ENCODE measurements at regions not wholly inside any gene's neighbourhood (a gene's known extent, or its start where the extent isn't known, plus 50 kb on each side); places are given as distances from the start of the nearest gene placed in this dataset.

DNA sequence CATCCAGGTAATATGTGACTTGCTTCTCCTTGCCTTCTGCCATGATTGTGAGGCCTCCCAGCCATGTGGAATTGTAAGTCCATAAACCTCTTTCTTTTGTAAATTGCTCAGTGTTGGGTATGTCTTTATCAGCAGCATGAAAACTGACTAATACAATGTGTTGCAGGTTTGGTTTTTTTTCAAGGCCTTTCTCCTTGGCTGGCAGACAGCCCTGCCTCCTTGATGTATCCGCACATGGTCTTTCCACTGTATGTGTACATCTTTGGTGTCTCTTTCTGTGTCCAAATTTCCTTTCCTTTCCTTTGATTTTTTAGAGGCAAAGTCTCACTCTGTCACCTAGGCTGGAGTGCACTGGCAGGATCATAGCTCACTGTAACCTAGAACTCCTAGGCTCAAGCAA is 260.1 kb downstream of the TUSC7 start:
- Histone ChIP-seq H3K36me3 (replicated peaks in 1 of 2; ENCODE audit: control insufficient read depth in 1 of 2, insufficient read depth in 2 of 2, low read length in 1 of 2) (no peaks in the 10 kb centered on the region), H3K27me3 (ENCODE audit: insufficient read depth) (no peaks in the 10 kb centered on the region), H2AFZ (ENCODE audit: low read depth) (no peak overlapping the region), H3K4me3 (ENCODE audit: low read depth in 2 of 2, low read length in 1 of 2) (no peak overlapping the region), H4K20me1 (ENCODE audit: insufficient read depth) (no peaks in the 10 kb centered on the region), H3K4me1 (ENCODE audit: control insufficient read depth in 1 of 2, insufficient read depth in 2 of 2, low read depth in 1 of 2, low read length in 1 of 2) (peaks cover 0 to 18% of the 10 kb centered on the region in 2 experiments; a peak in 2 of 4 replicates), H3K9ac (no peak overlapping the region), H3F3A (replicated peaks; ENCODE audit: insufficient read depth) (peaks cover 5% of the 10 kb centered on the region), H3K79me2 (ENCODE audit: insufficient read depth) (no peaks in the 10 kb centered on the region), H3K9me3 (no peaks in the 10 kb centered on the region), H3K4me2 (no peak overlapping the region), H3K9me2 (no peaks in the 10 kb centered on the region), H3K27ac (ENCODE audit: low read depth in 2 of 2, low read length in 1 of 2) (no peak overlapping the region)
- ChIA-PET CTCF (interaction anchor here (0.6 kb wide), 1 partner anchor 40 kb away, joined by 3 read pairs; no protein-coding TSS in a partner anchor), POLR2A (no interaction called here)
- TF ChIP-seq, protein P1, sequence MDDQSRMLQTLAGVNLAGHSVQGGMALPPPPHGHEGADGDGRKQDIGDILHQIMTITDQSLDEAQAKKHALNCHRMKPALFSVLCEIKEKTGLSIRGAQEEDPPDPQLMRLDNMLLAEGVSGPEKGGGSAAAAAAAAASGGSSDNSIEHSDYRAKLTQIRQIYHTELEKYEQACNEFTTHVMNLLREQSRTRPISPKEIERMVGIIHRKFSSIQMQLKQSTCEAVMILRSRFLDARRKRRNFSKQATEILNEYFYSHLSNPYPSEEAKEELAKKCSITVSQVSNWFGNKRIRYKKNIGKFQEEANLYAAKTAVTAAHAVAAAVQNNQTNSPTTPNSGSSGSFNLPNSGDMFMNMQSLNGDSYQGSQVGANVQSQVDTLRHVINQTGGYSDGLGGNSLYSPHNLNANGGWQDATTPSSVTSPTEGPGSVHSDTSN (IDR thresholded peaks at IDR 0.05) = no peak
- TF ChIP-seq, protein P2, sequence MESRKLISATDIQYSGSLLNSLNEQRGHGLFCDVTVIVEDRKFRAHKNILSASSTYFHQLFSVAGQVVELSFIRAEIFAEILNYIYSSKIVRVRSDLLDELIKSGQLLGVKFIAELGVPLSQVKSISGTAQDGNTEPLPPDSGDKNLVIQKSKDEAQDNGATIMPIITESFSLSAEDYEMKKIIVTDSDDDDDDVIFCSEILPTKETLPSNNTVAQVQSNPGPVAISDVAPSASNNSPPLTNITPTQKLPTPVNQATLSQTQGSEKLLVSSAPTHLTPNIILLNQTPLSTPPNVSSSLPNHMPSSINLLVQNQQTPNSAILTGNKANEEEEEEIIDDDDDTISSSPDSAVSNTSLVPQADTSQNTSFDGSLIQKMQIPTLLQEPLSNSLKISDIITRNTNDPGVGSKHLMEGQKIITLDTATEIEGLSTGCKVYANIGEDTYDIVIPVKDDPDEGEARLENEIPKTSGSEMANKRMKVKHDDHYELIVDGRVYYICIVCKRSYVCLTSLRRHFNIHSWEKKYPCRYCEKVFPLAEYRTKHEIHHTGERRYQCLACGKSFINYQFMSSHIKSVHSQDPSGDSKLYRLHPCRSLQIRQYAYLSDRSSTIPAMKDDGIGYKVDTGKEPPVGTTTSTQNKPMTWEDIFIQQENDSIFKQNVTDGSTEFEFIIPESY (IDR thresholded peaks at IDR 0.05; ENCODE audit: borderline replicate concordance, low read depth) = no peak
- TF ChIP-seq NFIC (IDR thresholded peaks at IDR 0.05; ENCODE audit: borderline replicate concordance) = no peak
- no peak for TF ChIP-seq MEF2A (IDR thresholded peaks at IDR 0.05; ENCODE audit: borderline replicate concordance, low read depth)
- no peak for TF ChIP-seq TEAD4 (IDR thresholded peaks at IDR 0.05; ENCODE audit: borderline replicate concordance, insufficient read depth)
- TF ChIP-seq, protein P3, sequence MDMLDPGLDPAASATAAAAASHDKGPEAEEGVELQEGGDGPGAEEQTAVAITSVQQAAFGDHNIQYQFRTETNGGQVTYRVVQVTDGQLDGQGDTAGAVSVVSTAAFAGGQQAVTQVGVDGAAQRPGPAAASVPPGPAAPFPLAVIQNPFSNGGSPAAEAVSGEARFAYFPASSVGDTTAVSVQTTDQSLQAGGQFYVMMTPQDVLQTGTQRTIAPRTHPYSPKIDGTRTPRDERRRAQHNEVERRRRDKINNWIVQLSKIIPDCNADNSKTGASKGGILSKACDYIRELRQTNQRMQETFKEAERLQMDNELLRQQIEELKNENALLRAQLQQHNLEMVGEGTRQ (IDR thresholded peaks at IDR 0.05; ENCODE audit: borderline replicate concordance, low read depth, low read length) = no peak
- TF ChIP-seq RAD21 (IDR thresholded peaks at IDR 0.05; ENCODE audit: low read length) = no peak
- TF ChIP-seq FOXJ3 (CRISPR knock-in tag; IDR thresholded peaks at IDR 0.05) = no peak
- TF ChIP-seq RCOR1 (IDR thresholded peaks at IDR 0.05; ENCODE audit: low read length) = no peak
- TF ChIP-seq, protein P4, sequence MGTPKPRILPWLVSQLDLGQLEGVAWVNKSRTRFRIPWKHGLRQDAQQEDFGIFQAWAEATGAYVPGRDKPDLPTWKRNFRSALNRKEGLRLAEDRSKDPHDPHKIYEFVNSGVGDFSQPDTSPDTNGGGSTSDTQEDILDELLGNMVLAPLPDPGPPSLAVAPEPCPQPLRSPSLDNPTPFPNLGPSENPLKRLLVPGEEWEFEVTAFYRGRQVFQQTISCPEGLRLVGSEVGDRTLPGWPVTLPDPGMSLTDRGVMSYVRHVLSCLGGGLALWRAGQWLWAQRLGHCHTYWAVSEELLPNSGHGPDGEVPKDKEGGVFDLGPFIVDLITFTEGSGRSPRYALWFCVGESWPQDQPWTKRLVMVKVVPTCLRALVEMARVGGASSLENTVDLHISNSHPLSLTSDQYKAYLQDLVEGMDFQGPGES (IDR thresholded peaks at IDR 0.05; ENCODE audit: low read depth, low read length) = no peak
- 100% methylated on average over 1 of the region's 1 CpG for WGBS (ENCODE audit: low lambda C conversion rate)
- no peak for DNase-seq

DNA sequence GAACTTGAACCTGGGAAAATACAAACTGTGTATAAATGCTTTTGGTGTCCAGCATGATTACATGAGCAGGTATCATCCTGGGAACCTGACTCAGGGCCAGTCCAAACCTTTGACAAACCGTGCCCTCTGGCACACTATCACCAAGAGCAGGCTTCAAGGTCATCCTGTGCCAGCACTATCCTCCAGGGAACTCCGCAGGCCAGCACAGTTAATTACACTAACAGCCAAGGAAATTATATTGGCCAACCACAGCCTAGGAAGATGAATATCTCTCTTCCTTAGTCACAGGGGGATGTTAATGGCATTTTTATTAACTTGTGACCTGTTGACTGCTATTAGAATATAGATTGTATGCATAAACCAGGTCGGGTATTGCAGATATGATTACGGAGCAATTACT is 262.0 kb downstream of the TUSC7 start:
- WGBS (ENCODE audit: low lambda C conversion rate) = 20% methylated on average over 4 of the region's 4 CpGs
- Histone ChIP-seq H3K4me2 (no peak overlapping the region), H3K36me3 (replicated peaks in 1 of 2; ENCODE audit: control insufficient read depth in 1 of 2, insufficient read depth in 2 of 2, low read length in 1 of 2) (no peaks in the 10 kb centered on the region), H3K4me1 (ENCODE audit: control insufficient read depth in 1 of 2, insufficient read depth in 2 of 2, low read depth in 1 of 2, low read length in 1 of 2) (peaks cover 0 to 18% of the 10 kb centered on the region in 2 experiments; a peak in 2 of 4 replicates), H3K4me3 (ENCODE audit: low read depth in 2 of 2, low read length in 1 of 2) (no peak overlapping the region), H3K79me2 (ENCODE audit: insufficient read depth) (no peaks in the 10 kb centered on the region), H3K9ac (no peak overlapping the region), H3K27ac (ENCODE audit: low read depth in 2 of 2, low read length in 1 of 2) (peak overlapping the region in 1 of 2 experiments; percentile 90; a peak in 2 of 4 replicates), H3K27me3 (ENCODE audit: insufficient read depth) (no peaks in the 10 kb centered on the region), H3K9me2 (no peaks in the 10 kb centered on the region), H3K9me3 (no peaks in the 10 kb centered on the region), H4K20me1 (ENCODE audit: insufficient read depth) (no peaks in the 10 kb centered on the region), H2AFZ (ENCODE audit: low read depth) (peak overlapping the region; percentile 44; the same call in 1 of the 2 replicates), H3F3A (replicated peaks; ENCODE audit: insufficient read depth) (peaks cover 5% of the 10 kb centered on the region)
- ChIA-PET POLR2A (no interaction called here), CTCF (interaction anchor here (0.8 kb wide), 1 partner anchor 17 kb away, joined by 3 read pairs; no protein-coding TSS in a partner anchor)
- peak; percentile 39 for DNase-seq
- TF ChIP-seq TEAD4 (IDR thresholded peaks at IDR 0.05; ENCODE audit: borderline replicate concordance, insufficient read depth) (peak; percentile 57; the same call in 1 of the 2 replicates), FOSL2 (IDR thresholded peaks at IDR 0.05; ENCODE audit: borderline replicate concordance, low read depth) (no peak), EP300 (IDR thresholded peaks at IDR 0.05; ENCODE audit: borderline replicate concordance in 1 of 2, low read depth in 1 of 2, low read length in 1 of 2) (peak in 1 of 2 experiments; percentile 93; a peak in 2 of 4 replicates), ELF1 (IDR thresholded peaks at IDR 0.05) (no peak), TCF12 (IDR thresholded peaks at IDR 0.05) (peak; percentile 41; the same call in 1 of the 2 replicates), GATA2 (CRISPR knock-in tag; IDR thresholded peaks at IDR 0.05) (peak; percentile 88), CHD2 (IDR thresholded peaks at IDR 0.05; ENCODE audit: low read length, partially characterized antibody) (peak; percentile 34), FOXJ3 (CRISPR knock-in tag; IDR thresholded peaks at IDR 0.05) (peak; percentile 72), SMC3 (IDR thresholded peaks at IDR 0.05; ENCODE audit: low read depth, low read length) (peak; percentile 3; the same call in 1 of the 2 replicates), RCOR1 (IDR thresholded peaks at IDR 0.05; ENCODE audit: low read length) (peak; percentile 86)
- TF ChIP-seq, protein P1 (IDR thresholded peaks at IDR 0.05) = peak; percentile 3; the same call in 1 of the 2 replicates
